NCI-H345 (cell line): ENCODE measurements at regions not wholly inside any gene's neighbourhood (a gene's known extent, or its start where the extent isn't known, plus 50 kb on each side); places are given as distances from the start of the nearest gene placed in this dataset.

Experiments
- DNase-seq: peaks from one replicate; lab custom pipeline; 2025; lab: John Stamatoyannopoulos, UW

GRCh38 chr4:1476140-1476513 is 69.9 kb upstream of the NKX1-1 start:
- DNase-seq, result no peak

- DNase-seq, result no peak
Measured at GRCh38 chr4:1475277-1476139, 69.3 kb upstream of the NKX1-1 start.

- no peak for DNase-seq
Measured at GRCh38 chr4:1474126-1475090, 68.2 kb upstream of the NKX1-1 start.

- no peak for DNase-seq
Measured at GRCh38 chr4:1473718-1474117, 67.5 kb upstream of the NKX1-1 start.

GRCh38 chr4:1472911-1473518 is 66.8 kb upstream of the NKX1-1 start:
- DNase-seq, result no peak

- no peak for DNase-seq
Measured at GRCh38 chr4:1472148-1472797, 66.0 kb upstream of the NKX1-1 start.

- peak; percentile 20 for DNase-seq
Measured at GRCh38 chr4:1471443-1472147, 65.4 kb upstream of the NKX1-1 start.

GRCh38 chr4:1470816-1471442 is 64.7 kb upstream of the NKX1-1 start:
- no peak for DNase-seq

GRCh38 chr4:1470393-1470670 is 64.1 kb upstream of the NKX1-1 start:
- no peak for DNase-seq

GRCh38 chr4:1469607-1470392 is 63.6 kb upstream of the NKX1-1 start:
- no peak for DNase-seq

GRCh38 chr4:1469043-1469442 is 62.8 kb upstream of the NKX1-1 start:
- DNase-seq, result no peak

- DNase-seq, result no peak
Measured at GRCh38 chr4:1467581-1468458, 61.6 kb upstream of the NKX1-1 start.

GRCh38 chr4:1466863-1467165 is 60.6 kb upstream of the NKX1-1 start:
- no peak for DNase-seq

- DNase-seq, result no peak
Measured at GRCh38 chr4:1466034-1466862, 60.0 kb upstream of the NKX1-1 start.

- DNase-seq, result no peak
Measured at GRCh38 chr4:1465173-1466033, 59.2 kb upstream of the NKX1-1 start.

GRCh38 chr4:1464581-1465171 is 58.4 kb upstream of the NKX1-1 start:
- DNase-seq, result no peak

- no peak for DNase-seq
Measured at GRCh38 chr4:1463927-1464540, 57.8 kb upstream of the NKX1-1 start.
